ENCODE measurements at regions not wholly inside any gene's neighbourhood (a gene's known extent, or its start where the extent isn't known, plus 50 kb on each side); places are given as distances from the start of the nearest gene placed in this dataset.

GRCh38 chr14:82067221-82067875 lies 533.7 kb upstream of the SEL1L start:
- WGBS, 2 donors: 44 to 54% methylated on average over 11 of the region's 11 CpGs
- Histone ChIP-seq H3K4me3 (no peak overlapping the region), H3K27ac (no peak overlapping the region), H3K4me1 (no peaks in the 10 kb centered on the region), H3K27me3 (no peaks in the 10 kb centered on the region), H3K9me3 (no peaks in the 10 kb centered on the region), H3K36me3 (no peaks in the 10 kb centered on the region)
- DNase-seq (no peak), ATAC-seq (no peak), FAIRE-seq (no peak)
- TF ChIP-seq CTCF (IDR thresholded peaks at IDR 0.05): no peak
- intact Hi-C loops (cut with DNase I): no loop called here

GRCh38 chr14:82070040-82070439 lies 536.4 kb upstream of the SEL1L start:
- Histone ChIP-seq H3K4me1 (no peaks in the 10 kb centered on the region), H3K36me3 (no peaks in the 10 kb centered on the region), H3K27me3 (no peaks in the 10 kb centered on the region), H3K27ac (no peak overlapping the region), H3K4me3 (no peak overlapping the region), H3K9me3 (no peaks in the 10 kb centered on the region)
- intact Hi-C loops (cut with DNase I): no loop called here
- no peak for FAIRE-seq
- no peak for ATAC-seq
- no peak for TF ChIP-seq CTCF (IDR thresholded peaks at IDR 0.05)
- WGBS, 2 donors: 38 to 39% methylated on average over 3 of the region's 3 CpGs
- DNase-seq: no peak

- DNase-seq: no peak
- 43 to 54% methylated on average over 3 of the region's 3 CpGs for WGBS, 2 donors
- Histone ChIP-seq H3K27ac (no peak overlapping the region), H3K4me1 (no peaks in the 10 kb centered on the region), H3K36me3 (no peaks in the 10 kb centered on the region), H3K27me3 (no peaks in the 10 kb centered on the region), H3K9me3 (no peaks in the 10 kb centered on the region), H3K4me3 (no peak overlapping the region)
- no peak for ATAC-seq
- intact Hi-C loops (cut with DNase I): no loop called here
- FAIRE-seq: no peak
- TF ChIP-seq CTCF (IDR thresholded peaks at IDR 0.05): no peak
Observed at GRCh38 chr14:82070753-82071152, 537.1 kb upstream of the SEL1L start.

GRCh38 chr14:82073547-82073946 lies 539.9 kb upstream of the SEL1L start:
- intact Hi-C loops (cut with DNase I): no loop called here
- DNase-seq (no peak), FAIRE-seq (no peak), ATAC-seq (no peak)
- H3K4me1 ChIP-seq: no peaks in the 10 kb centered on the region
- H3K36me3 ChIP-seq: no peaks in the 10 kb centered on the region
- H3K4me3 ChIP-seq: no peak overlapping the region
- no peak for TF ChIP-seq CTCF (IDR thresholded peaks at IDR 0.05)
- H3K27me3 ChIP-seq: no peaks in the 10 kb centered on the region
- H3K9me3 ChIP-seq: no peaks in the 10 kb centered on the region
- no peak overlapping the region for H3K27ac ChIP-seq
- 48 to 56% methylated on average over 2 of the region's 2 CpGs for WGBS, 2 donors

- Histone ChIP-seq H3K36me3 (no peaks in the 10 kb centered on the region), H3K9me3 (no peaks in the 10 kb centered on the region), H3K4me1 (no peaks in the 10 kb centered on the region), H3K27ac (no peak overlapping the region), H3K4me3 (no peak overlapping the region), H3K27me3 (no peaks in the 10 kb centered on the region)
- intact Hi-C loops (cut with DNase I): no loop called here
- peak; percentile 17 to 63 (median 38) for DNase-seq
- no peak for TF ChIP-seq CTCF (IDR thresholded peaks at IDR 0.05)
- no peak for FAIRE-seq
- 5 to 6% methylated on average over 3 of the region's 3 CpGs for WGBS, 2 donors
- peak in 3 of 4 donors; percentile 47 to 88 (median 67) for ATAC-seq
Observed at GRCh38 chr14:82075566-82075965, 541.9 kb upstream of the SEL1L start.
